GM18867 (cell line): ENCODE measurements at regions not wholly inside any gene's neighbourhood (a gene's known extent, or its start where the extent isn't known, plus 50 kb on each side); places are given as distances from the start of the nearest gene placed in this dataset.

Experiments used
- ATAC-seq: cut with Tn5 transposase; IDR thresholded peaks from one replicate; pipeline ENCODE4 v1.9.1; 2021; ENCODE audit warnings: mild to moderate bottlenecking, moderate library complexity; ENCODE audit not compliant: unreplicated experiment

- ATAC-seq, result no peak
Measured at GRCh38 chr3:69579306-69580041, 159.8 kb upstream of the MITF start.

DNA sequence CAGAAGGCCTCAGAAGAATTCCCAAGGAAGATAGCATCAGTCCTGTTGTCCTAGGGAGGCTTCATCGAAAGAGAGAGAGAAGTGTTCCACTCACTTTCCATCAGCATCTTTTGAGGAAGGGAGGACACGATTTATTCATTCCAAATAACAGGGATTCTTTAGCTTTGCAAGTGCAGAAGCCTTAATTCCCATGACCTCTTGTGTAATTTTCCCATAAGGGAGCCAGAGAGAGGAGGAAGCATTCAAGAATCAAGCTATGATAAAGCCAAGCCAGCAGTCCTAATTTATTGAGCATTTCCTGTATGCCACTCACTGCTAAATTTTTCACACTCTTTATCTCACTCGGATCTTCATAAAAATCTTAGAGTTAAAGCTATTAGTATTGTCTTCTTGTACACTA is 169.7 kb upstream of the MITF start:
- no peak for ATAC-seq

GRCh38 chr3:69568951-69569350 is 170.3 kb upstream of the MITF start:
- no peak for ATAC-seq

GRCh38 chr3:69568458-69568857 is 170.8 kb upstream of the MITF start:
- ATAC-seq, result no peak

DNA sequence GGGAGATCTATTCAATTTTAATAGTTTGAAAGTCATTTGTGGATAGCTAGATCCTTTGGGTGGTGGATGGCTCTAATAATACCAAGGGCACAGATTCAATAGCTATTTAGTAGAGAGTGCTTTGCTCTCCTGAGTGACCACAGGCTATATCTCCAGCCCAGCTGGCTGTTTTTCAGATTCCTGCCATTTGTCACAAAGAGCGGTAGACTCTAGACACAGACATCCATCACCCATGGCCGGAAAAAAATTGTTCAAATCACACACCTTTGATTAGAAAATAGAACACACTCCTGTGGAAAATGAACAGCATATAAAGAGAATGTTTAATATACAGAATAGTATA is 171.6 kb upstream of the MITF start:
- ATAC-seq, result no peak

GRCh38 chr3:69567023-69567709 is 172.1 kb upstream of the MITF start:
- ATAC-seq, result no peak

- no peak for ATAC-seq
Measured at GRCh38 chr3:69566275-69566674, 173.0 kb upstream of the MITF start.

DNA sequence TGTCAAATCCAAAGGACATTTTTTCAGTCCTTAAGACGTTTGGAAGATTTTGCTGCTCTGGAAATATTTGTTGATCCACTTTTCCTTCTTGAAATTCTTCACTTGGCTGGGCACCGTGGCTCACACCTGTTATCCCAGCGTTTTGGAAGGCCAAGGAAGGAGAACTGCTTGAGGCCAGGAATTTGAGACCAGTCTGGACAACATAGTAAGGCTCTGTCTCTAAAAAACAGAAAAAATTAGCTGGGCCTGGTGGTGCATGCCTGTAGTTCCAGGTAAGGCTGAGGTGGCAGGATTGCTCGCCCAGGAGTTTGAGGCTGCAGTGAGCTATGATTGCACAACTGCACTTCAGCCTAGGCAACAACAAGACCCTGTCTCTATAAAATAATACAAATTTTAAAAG is 173.9 kb upstream of the MITF start:
- ATAC-seq, result no peak

DNA sequence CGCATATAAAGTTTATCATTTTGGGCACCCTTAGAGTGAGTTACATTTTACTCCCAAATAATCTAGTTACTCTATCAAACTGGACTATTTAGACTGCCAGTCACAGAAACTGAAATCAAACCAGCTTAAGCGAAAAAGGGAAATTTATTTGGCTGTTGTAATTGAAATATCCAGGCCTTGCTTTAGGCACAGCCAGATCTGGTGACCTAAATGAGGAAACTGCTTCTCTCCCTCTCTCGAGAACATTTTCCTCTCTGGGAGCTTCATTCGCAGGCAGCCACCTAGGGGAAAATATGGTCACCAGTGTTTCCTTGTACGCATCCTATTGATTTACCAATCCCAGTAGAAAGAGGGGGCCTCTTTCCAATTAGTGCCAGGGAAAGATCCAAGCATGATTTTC is 175.3 kb upstream of the MITF start:
- ATAC-seq, result no peak

- ATAC-seq, result no peak
Measured at GRCh38 chr3:69563151-69563550, 176.1 kb upstream of the MITF start.

- no peak for ATAC-seq
Measured at GRCh38 chr3:69562020-69562419, 176.1 kb upstream of the FRMD4B start.

GRCh38 chr3:69560818-69561217 is 174.9 kb upstream of the FRMD4B start:
- no peak for ATAC-seq

GRCh38 chr3:69560116-69560515 is 174.2 kb upstream of the FRMD4B start:
- ATAC-seq, result no peak

GRCh38 chr3:69558912-69559311 is 173.0 kb upstream of the FRMD4B start:
- ATAC-seq, result no peak

DNA sequence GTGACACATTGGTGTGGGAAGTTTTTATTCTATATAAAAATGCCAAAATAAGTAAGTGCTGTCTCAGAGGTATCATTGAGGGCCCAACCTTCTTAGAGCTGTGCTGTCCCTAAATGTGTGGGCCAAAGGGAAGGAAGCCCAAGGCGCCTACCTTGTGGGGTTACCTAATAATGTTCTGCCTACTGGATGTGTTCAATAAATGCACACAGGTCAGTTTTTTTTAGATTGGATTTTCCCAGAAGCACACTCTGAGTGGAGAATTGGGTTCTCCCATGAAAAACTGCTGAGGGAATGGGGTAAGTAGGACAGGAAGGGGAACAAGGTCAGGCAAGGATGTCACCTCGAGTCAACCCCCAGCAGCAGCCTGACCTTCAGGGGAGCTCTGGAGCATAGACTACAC is 168.7 kb upstream of the FRMD4B start:
- ATAC-seq, result no peak

DNA sequence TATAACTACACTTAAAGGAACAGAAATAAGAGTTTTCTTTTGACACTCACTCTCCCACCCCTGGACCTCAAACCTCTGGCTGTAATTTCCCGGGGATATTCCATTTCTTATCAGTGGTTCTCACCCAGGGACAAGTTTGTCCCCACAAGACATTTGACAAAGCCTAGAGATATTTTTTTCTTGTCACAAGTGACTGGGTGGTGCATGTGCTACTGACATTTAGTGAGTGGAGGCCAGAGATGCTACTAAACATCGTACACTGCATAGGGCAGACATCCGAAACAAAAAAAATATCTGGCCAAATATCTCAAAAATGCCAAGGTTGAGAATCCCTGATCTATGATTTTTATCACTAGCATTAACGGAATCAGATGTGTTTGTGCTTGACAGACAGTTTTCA is 168.0 kb upstream of the FRMD4B start:
- ATAC-seq, result no peak

DNA sequence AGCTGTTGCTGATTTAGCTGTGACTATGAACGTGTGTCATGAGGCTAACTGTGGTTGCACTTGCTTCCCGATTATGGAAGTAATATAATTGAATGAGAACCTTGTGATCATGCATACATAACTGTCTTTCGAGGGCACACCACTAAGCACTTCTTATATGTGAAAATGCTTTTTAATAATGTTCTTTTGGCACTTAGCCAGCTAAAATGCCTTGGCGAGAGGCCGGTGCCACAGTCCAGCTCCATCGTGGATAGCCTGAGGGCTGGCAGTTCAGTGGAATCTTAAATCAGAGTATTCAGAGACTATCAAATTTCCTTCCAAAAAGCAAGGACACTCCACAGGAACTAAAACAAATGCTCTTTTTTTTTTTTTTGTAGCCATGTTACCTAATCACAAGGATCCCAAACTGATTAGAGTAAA is 161.6 kb upstream of the FRMD4B start:
- no peak for ATAC-seq

DNA sequence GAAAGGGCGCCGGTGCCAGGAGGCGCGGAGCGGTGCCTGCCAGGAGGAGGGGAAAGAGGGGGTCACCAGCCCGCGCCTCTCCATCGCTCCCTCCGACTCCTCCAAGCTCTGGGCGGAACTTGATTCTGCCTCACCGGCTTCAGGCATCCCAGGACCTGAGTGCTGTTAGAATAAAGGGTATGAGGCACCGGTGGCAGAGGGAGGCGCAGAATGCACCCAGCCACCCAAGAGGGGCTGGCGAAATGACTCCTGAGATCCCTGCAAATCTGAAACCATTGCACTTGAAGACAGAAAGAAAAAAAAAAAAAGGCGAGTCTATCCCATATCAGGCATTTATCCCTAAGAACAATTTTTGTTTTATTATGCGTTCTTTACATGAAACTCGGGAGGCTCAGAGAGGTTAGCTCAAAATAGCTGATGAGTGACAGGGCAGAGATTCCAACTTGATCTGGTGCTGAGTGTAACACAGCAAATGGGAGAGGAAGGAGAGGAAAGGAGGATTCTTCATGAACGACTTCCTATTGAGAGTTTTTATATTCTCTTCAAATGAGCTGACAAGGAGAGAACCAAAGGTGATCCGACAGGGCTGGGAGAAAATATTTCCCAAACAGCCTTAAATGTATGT is 157.0 kb upstream of the FRMD4B start:
- ATAC-seq, result no peak

- no peak for ATAC-seq
Measured at GRCh38 chr3:69542089-69542804, 156.4 kb upstream of the FRMD4B start.

- no peak for ATAC-seq
Measured at GRCh38 chr3:69541711-69542088, 155.8 kb upstream of the FRMD4B start.

DNA sequence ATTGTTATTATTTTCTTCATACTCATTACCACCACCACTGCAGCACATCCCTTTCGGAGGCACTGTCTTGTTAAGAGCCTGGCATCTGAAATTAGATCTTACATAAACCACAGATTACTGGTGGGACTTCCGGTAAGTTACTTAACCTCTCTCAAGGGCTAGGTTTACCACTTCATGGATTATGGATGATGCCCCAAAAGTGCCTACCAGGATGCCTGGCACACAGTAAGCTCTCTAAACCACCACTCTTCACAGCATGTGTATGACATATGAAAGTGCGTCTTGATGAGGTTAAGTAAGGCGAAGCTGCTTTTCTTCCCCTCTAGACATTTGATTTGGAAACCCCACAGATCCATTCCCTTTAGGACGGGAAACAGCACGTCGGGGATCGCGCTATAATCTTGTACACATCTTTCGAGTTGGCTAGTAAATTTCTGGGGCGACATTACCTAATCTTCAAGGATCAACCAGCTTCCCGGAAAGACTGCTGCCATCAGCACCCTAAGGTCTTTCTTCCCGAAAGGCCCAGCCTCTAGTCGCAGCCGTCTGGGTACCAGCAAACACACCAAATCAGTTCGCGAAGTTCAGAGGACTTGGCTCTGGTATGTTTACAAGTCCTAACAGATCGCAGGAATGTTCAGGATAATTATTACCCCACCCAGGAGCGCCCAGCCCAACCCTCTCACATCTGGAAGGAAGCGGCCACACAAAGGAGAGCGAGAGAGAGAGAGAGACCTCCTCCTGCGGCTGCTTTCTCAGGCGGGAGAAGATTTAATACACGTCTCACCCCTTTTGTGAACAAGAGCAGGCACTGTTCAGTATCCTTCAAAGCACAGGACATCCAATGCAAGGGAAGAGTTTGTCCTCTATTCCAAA is 155.1 kb upstream of the FRMD4B start:
- ATAC-seq, result no peak
